SU-DHL-6 (cell line): ENCODE measurements at regions not wholly inside any gene's neighbourhood (a gene's known extent, or its start where the extent isn't known, plus 50 kb on each side); places are given as distances from the start of the nearest gene placed in this dataset.

Experiments used
- H2AFZ ChIP-seq: fragments of 200-600 bp; sonication (generic); 2 replicates; pipeline ENCODE4 v1.6.1; 2014; ENCODE audit warnings: low read depth, mild to moderate bottlenecking, moderate library complexity, mixed read lengths, antibody characterized with exemption, low read length; ENCODE audit not compliant: severe bottlenecking
- H3F3A ChIP-seq: fragments of 200-600 bp; shearing (Covaris generic); 2 replicates; pipeline ENCODE4 v1.6.0; 2016; ENCODE audit warnings: antibody characterized with exemption, mild to moderate bottlenecking; ENCODE audit not compliant: insufficient read depth
- H3K27ac ChIP-seq: fragments of 200-600 bp; sonication (generic); 2 replicates; pipeline ENCODE4 v1.5.1; 2016; ENCODE audit warnings: low read depth, mild to moderate bottlenecking, low read length, moderate library complexity, mixed read lengths
- H3K27me3 ChIP-seq: fragments of 200-600 bp; sonication (generic), shearing (Covaris generic); 2 replicates; pipeline ENCODE4 v1.6.0; 2014; ENCODE audit warnings: mild to moderate bottlenecking, low read length
- H3K36me3 ChIP-seq: fragments of 200-600 bp; sonication (generic); 2 replicates; pipeline ENCODE4 v1.6.1; 2014; ENCODE audit warnings: mild to moderate bottlenecking, low read length, mixed read lengths
- H3K4me2 ChIP-seq: fragments of 300-600, 200-600 bp; shearing (Covaris generic), sonication (generic); 2 replicates; pipeline ENCODE4 v1.6.0; 2014; ENCODE audit warnings: low read length, low read depth, mild to moderate bottlenecking; ENCODE audit not compliant: poor library complexity, severe bottlenecking
- H3K4me3 ChIP-seq: fragments of 200-600 bp; sonication (generic); 2 replicates; pipeline ENCODE4 v1.5.1; 2014; ENCODE audit warnings: antibody characterized with exemption, low read length, mild to moderate bottlenecking, mixed read lengths; ENCODE audit not compliant: insufficient read depth, poor library complexity, severe bottlenecking
- H3K79me2 ChIP-seq: fragments of 200-600 bp; sonication (generic); 2 replicates; pipeline ENCODE4 v1.6.1; 2014; ENCODE audit warnings: mild to moderate bottlenecking, low read length, moderate library complexity; ENCODE audit not compliant: insufficient read depth
- H3K9ac ChIP-seq: fragments of 200-600 bp; sonication (generic); 2 replicates; pipeline ENCODE4 v1.7.0; 2014; ENCODE audit warnings: mild to moderate bottlenecking, low read length
- H3K9me2 ChIP-seq: fragments of 200-600 bp; sonication (generic); replicated peaks from 2 replicates; pipeline ENCODE4 v1.6.1; 2014; ENCODE audit warnings: low read length; ENCODE audit not compliant: insufficient read depth
- H3K9me3 ChIP-seq: fragments of 200-600 bp; sonication (generic); 2 replicates; pipeline ENCODE4 v1.6.1; 2014; ENCODE audit warnings: low read length, mixed read lengths; ENCODE audit not compliant: insufficient read depth
- H4K20me1 ChIP-seq: fragments of 200-600 bp; sonication (generic); 2 replicates; pipeline ENCODE4 v1.6.1; 2014; ENCODE audit warnings: low read depth, mild to moderate bottlenecking, antibody characterized with exemption, low read length, moderate library complexity, mixed read lengths
- CTCF ChIP-seq: fragments of 200-600 bp; sonication (generic); IDR thresholded peaks from one replicate; pipeline ENCODE4 v1.5.1; 2017; ENCODE audit warnings: antibody characterized with exemption, mild to moderate bottlenecking, low read length, moderate library complexity; ENCODE audit not compliant: insufficient read depth, poor library complexity, severe bottlenecking
- EZH2phosphoT487 ChIP-seq: fragments of 200-600 bp; sonication (generic), shearing (Covaris generic); conservative IDR thresholded peaks from 2 replicates; pipeline ENCODE4 v1.6.1; 2018; ENCODE audit warnings: mild to moderate bottlenecking, antibody characterized with exemption, low read length, moderate library complexity, mixed read lengths

GRCh38 chr16:64638766-64639165, 483.1 kb downstream of the CDH11 start:
- Histone ChIP-seq H3K9me2 (no peaks in the 10 kb centered on the region), H3K27ac (no peak overlapping the region), H2AFZ (no peak overlapping the region), H3K4me3 (no peak overlapping the region), H3F3A (no peaks in the 10 kb centered on the region), H3K79me2 (no peaks in the 10 kb centered on the region), H3K9me3 (no peaks in the 10 kb centered on the region), H3K9ac (no peak overlapping the region), H3K36me3 (no peaks in the 10 kb centered on the region), H3K27me3 (no peaks in the 10 kb centered on the region), H4K20me1 (no peaks in the 10 kb centered on the region), H3K4me2 (no peak overlapping the region)
- no peak for TF ChIP-seq EZH2phosphoT487
- no peak for TF ChIP-seq CTCF

GRCh38 chr16:64629622-64630021, 492.2 kb downstream of the CDH11 start:
- TF ChIP-seq CTCF (no peak), EZH2phosphoT487 (no peak)
- H3K4me3 ChIP-seq = no peak overlapping the region
- H3K4me2 ChIP-seq = no peak overlapping the region

GRCh38 chr16:64627781-64628180, 494.1 kb downstream of the CDH11 start:
- Histone ChIP-seq H3K27ac (no peak overlapping the region), H4K20me1 (no peaks in the 10 kb centered on the region), H3K4me3 (no peak overlapping the region), H3K9me2 (no peaks in the 10 kb centered on the region), H3K79me2 (no peaks in the 10 kb centered on the region), H3K27me3 (no peaks in the 10 kb centered on the region), H3K9ac (no peak overlapping the region), H2AFZ (no peak overlapping the region), H3K36me3 (no peaks in the 10 kb centered on the region), H3F3A (no peaks in the 10 kb centered on the region), H3K9me3 (no peaks in the 10 kb centered on the region), H3K4me2 (no peak overlapping the region)
- TF ChIP-seq EZH2phosphoT487 (no peak), CTCF (no peak)

More at GRCh38 chr16:64629622-64630021, 492.2 kb downstream of the CDH11 start:
- Histone ChIP-seq H3K27me3 (no peaks in the 10 kb centered on the region), H3K36me3 (no peaks in the 10 kb centered on the region), H3K27ac (no peak overlapping the region), H2AFZ (no peak overlapping the region), H3F3A (no peaks in the 10 kb centered on the region), H3K9ac (no peak overlapping the region), H3K9me3 (no peaks in the 10 kb centered on the region), H4K20me1 (no peaks in the 10 kb centered on the region), H3K9me2 (no peaks in the 10 kb centered on the region), H3K79me2 (no peaks in the 10 kb centered on the region)
